GM18867 (cell line): ENCODE measurements at regions not wholly inside any gene's neighbourhood (a gene's known extent, or its start where the extent isn't known, plus 50 kb on each side); places are given as distances from the start of the nearest gene placed in this dataset.

Experiments used
- ATAC-seq: cut with Tn5 transposase; IDR thresholded peaks from one replicate; pipeline ENCODE4 v1.9.1; 2021; ENCODE audit warnings: mild to moderate bottlenecking, moderate library complexity; ENCODE audit not compliant: unreplicated experiment

GRCh38 chr5:6806668-6807067 lies 93.4 kb downstream of the TENT4A start:
- ATAC-seq = no peak

DNA sequence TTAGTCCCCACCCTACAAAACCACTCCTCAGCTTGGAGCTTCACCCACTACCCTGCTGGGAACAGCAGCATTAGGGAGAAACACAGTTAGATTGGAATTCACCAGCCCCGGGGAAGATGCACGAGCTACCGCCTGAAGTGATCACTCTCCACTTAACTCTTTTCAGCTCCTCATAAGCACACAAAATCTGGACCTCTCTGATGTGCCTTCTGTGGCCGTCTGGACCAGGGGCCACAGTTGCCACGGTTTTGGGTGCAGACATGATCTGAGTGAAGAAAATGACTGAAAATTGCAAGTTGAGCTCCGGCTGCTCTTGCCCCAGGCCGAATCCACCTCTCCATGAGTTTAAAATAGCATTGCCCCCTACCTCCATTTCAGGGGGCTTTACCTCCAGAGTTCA lies 95.2 kb downstream of the TENT4A start:
- ATAC-seq = no peak

GRCh38 chr5:6810641-6811405 lies 97.6 kb downstream of the TENT4A start:
- no peak for ATAC-seq

GRCh38 chr5:6812091-6812490 lies 98.9 kb downstream of the TENT4A start:
- no peak for ATAC-seq

GRCh38 chr5:6812800-6813731 lies 99.8 kb downstream of the TENT4A start:
- ATAC-seq = no peak

GRCh38 chr5:6814816-6815215 lies 101.6 kb downstream of the TENT4A start:
- no peak for ATAC-seq

DNA sequence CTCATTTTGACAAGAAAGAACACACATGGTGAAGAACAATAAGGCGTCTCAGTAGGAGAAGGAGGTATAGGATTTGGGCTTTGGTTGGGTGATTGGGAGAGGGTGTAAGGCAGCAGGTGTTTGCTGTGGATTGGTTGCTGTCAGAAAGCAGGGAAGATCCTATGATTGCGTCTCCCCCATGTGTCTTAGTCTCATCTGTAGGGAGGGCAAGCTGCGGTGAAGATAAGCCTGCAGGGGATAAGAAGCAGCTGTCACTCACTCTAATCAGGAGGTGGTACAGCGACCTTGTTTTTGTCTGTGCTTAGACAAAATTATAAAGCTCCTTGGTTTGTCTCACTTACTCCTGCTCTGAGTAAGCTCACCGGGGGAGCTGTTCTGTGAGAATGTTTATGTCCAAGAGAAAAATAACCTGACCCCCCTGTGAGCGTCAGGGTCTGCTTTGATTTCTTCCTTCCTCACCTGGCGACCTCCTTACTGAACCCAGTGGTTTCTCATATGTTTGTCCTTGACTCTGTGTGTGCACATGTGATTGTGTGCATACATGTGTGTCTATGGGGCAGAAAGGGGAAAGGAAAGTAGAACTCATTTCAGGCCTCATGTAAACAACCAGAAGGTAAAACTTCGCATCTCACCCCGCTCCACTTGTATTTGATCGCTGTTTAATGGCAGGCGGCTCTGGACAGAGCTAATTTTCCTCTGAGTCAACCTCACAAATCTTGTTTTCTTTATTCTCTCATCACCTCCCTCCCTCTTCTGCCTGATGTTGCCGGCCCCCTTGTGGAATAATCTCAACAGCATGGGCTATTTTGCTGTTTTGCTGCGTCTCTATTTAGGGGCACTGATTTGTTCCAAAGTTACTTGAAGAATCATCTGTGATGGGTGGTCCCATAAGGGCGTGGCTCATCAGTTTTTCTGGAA lies 105.6 kb downstream of the TENT4A start:
- ATAC-seq = no peak

DNA sequence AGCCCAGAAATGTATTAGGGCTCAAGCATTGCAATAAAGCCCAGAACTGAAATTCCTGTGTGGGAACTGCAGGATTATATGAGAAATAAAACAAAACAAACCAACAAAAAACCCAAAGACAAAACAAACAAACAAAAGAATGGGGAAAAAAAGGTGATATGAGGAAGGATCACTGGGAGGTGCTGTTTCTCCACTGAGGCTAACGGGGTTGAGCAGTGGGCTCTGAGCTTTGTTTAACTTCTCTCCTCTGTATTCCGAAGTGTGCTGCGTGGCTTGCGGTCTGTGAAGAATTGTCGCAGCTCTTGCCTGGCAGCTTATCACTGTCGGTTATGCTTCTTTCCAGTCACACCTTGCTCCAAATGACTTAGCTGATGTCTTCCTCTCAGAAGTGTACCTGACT lies 106.3 kb downstream of the TENT4A start:
- no peak for ATAC-seq

DNA sequence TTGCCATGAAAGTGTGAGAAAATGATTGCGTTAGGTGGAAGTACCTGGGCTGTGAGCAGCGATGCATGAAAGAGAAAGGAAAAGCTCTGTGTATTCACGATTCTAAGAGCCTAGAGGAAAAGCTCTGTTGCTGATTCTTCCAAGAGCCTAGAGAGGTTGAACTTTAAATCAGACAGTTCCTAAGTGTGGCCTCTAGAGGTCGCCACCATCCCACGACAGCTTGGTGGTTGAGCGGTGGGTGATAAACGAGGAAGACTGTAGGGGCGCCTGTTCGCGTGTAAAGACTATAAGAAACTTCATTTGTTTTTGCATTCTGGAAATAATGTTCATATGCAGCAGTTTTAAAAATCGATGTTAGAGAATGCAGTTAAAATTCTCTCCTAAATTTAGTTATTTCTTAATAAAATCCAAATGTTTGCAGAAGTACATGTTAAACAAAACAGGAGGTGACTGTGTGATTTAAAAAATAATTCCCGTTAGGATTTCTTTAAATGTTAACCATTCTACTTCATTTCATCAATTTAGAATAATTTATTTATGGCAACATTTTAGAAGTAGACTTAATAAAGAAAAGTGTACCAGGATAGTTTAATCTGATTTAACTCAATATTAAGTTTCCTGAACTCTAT lies 107.7 kb downstream of the TENT4A start:
- peak; percentile 82 for ATAC-seq

GRCh38 chr5:6822068-6822467 lies 108.8 kb downstream of the TENT4A start:
- no peak for ATAC-seq

- ATAC-seq = no peak
These were observed 109.5 kb downstream of the TENT4A start for GRCh38 chr5:6822556-6823343.

- no peak for ATAC-seq
These were observed 110.8 kb downstream of the TENT4A start for GRCh38 chr5:6823996-6824395.

DNA sequence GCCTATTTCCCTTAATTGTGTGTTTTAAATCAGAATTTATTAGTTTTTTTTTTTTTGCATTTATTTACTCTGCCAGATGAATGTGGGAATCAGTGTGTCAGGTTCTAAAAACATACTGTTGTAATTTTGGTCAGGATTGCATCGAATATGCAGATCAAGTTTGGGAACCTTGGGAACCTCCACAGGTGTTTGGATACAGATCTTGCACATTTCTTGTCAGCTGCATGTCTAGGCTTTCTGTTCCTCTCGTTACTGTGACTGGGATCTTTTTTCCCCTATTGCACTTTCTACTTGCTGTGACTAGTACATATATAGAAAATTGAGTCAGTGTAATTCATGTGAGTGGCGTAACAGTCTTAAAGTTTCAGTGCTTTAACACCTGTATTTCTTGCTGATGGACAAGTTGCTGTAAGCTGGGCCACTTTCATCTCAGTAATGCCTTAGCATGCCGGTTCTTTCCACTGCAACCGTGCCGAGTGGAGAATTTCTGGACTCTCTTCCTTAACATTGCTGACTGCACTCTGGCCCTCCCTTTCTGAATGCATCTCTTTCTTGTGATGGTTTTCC lies 112.5 kb downstream of the TENT4A start:
- no peak for ATAC-seq

DNA sequence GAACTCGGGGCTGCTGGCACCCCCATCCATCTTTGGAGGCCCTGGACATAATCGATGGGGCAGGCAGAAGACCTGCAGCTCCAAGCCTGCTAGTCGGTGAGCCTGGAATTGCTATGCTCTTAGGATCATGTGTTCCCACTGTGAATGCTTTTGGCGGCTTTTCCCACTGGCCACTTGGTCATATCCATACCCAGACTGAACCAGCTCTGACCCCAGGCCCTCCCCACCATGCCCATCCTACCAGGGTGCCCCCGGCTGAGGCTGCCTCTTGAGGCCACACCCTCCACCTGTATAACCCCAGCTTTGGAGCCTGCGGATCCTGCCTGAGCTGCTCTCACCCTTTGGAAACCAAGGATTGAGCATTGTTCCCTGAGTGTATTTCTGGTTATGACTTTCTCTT lies 113.5 kb downstream of the TENT4A start:
- no peak for ATAC-seq

- ATAC-seq = peak; percentile 76
These were observed 114.4 kb downstream of the TENT4A start for GRCh38 chr5:6827526-6828219.

DNA sequence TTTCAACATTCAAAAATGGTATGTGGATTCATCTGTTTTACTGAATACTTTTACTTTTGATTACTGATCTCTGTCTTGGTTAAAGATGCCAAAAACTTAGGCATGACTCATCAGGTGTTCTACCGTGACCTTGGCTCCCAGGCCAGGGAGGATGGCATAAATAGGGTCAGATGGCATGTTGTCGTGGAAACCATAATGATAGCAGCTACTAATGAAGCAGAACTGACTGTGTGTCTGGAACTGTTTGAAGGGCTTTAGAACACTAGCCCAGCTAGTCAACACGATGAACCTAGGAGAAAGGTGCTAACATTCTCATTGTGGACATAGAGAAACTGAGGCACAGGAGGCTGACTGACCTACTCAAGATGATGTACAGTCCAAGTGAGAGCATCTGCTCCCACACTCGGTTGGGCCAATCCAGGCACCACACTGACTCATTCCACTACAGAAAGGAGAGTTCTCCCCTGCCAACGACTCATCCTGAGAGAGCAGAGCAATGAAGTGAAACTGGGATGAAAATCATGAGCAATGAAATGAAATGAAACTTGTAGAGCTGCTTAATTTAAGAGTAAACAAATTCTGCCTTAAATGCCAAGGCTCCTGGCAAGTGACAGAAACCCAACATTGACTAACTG lies 116.0 kb downstream of the TENT4A start:
- peak; percentile 76 for ATAC-seq

GRCh38 chr5:6830643-6831239 lies 117.5 kb downstream of the TENT4A start:
- ATAC-seq = no peak
